Activated B cell treated with CpG ODN at 0.5 μM for 24 hours (primary cell): ENCODE measurements at regions not wholly inside any gene's neighbourhood (a gene's known extent, or its start where the extent isn't known, plus 50 kb on each side); places are given as distances from the start of the nearest gene placed in this dataset.

Experiments
- ATAC-seq: fragments of 200-7000 bp; cut with Tn5 transposase; one replicate; pipeline ENCODE4 v1.10.0; 2021; ENCODE audit warnings: low read depth, mild to moderate bottlenecking, moderate library complexity
- CTCF ChIA-PET: fragments of 350-600 bp; sonication (Branson Sonifier 250); formaldehyde crosslinking; loops from one replicate; lab custom pipeline; 2021; ENCODE audit warnings: antibody characterized with exemption; lab: Charles Lee
- POLR2A ChIA-PET: fragments of 350-600 bp; sonication (Branson Sonifier 250); formaldehyde crosslinking; loops from one replicate; lab custom pipeline; 2021; ENCODE audit warnings: antibody characterized with exemption; lab: Charles Lee
- DNase-seq: peaks from one replicate; pipeline ENCODE4 v3.0.0; 2022
- H3K27ac Mint-ChIP-seq: one replicate; pipeline ENCODE4 v1.8.0; 2020; ENCODE audit warnings: mixed read lengths
- H3K27me3 Mint-ChIP-seq: one replicate; pipeline ENCODE4 v1.8.0; 2021; ENCODE audit warnings: mixed read lengths
- H3K36me3 Mint-ChIP-seq: one replicate; pipeline ENCODE4 v1.8.0; 2021; ENCODE audit warnings: low read depth, mixed read lengths
- H3K4me1 Mint-ChIP-seq: one replicate; pipeline ENCODE4 v1.8.0; 2021; ENCODE audit warnings: mixed read lengths
- H3K4me3 Mint-ChIP-seq: one replicate; pipeline ENCODE4 v1.8.0; 2020; ENCODE audit warnings: mild to moderate bottlenecking, mixed read lengths
- H3K9me3 Mint-ChIP-seq: one replicate; pipeline ENCODE4 v1.8.0; 2020; ENCODE audit warnings: mixed read lengths
- CTCF ChIP-seq: fragments of 200-600 bp; IDR thresholded peaks from one replicate; pipeline ENCODE4 v1.8.0; 2022; ENCODE audit warnings: antibody characterized with exemption, mild to moderate bottlenecking
- intact Hi-C: fragments of 100-400 bp; cut with micrococcal nuclease; formaldehyde crosslinking; loops from one replicate; pipeline ENCODE4 v1.15.1; 2024

GRCh38 chr18:6649421-6650126 is 79.9 kb upstream of the ARHGAP28 start:
- DNase-seq (no peak), ATAC-seq (no peak)
- intact Hi-C loops, result no loop called here
- Mint-ChIP-seq H3K36me3 (no peaks in the 10 kb centered on the region), H3K4me3 (no peak overlapping the region), H3K4me1 (no peaks in the 10 kb centered on the region), H3K9me3 (no peaks in the 10 kb centered on the region), H3K27ac (no peak overlapping the region), H3K27me3 (no peaks in the 10 kb centered on the region)
- no peak for TF ChIP-seq CTCF
- POLR2A ChIA-PET, result no interaction called here
- CTCF ChIA-PET, result no interaction called here

DNA sequence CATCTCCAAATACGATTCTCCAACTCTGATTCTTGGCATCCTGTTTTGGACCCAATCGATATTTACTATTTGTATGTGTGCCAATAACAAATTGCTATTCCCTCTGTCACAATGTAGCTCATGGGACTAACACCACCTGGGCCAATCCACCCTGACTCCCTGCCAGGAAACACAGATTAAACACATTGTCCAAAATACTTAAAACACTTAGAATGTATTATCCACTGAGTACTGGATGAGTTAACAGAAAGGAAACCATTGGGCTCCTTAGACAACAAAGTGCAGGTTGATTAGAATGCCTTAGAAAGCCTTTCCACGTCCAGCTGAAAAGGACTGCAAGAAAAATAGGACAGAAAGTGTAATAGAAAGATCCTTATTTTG is 79.4 kb upstream of the ARHGAP28 start:
- intact Hi-C loops, result no loop called here
- TF ChIP-seq CTCF, result no peak
- no peaks in the 10 kb centered on the region for H3K9me3 Mint-ChIP-seq
- CTCF ChIA-PET, result no interaction called here
- POLR2A ChIA-PET, result no interaction called here
- no peak for ATAC-seq
- no peaks in the 10 kb centered on the region for H3K36me3 Mint-ChIP-seq
- no peak overlapping the region for H3K27ac Mint-ChIP-seq
- no peak for DNase-seq
- H3K4me1 Mint-ChIP-seq, result no peaks in the 10 kb centered on the region
- no peak overlapping the region for H3K4me3 Mint-ChIP-seq
- no peaks in the 10 kb centered on the region for H3K27me3 Mint-ChIP-seq

DNA sequence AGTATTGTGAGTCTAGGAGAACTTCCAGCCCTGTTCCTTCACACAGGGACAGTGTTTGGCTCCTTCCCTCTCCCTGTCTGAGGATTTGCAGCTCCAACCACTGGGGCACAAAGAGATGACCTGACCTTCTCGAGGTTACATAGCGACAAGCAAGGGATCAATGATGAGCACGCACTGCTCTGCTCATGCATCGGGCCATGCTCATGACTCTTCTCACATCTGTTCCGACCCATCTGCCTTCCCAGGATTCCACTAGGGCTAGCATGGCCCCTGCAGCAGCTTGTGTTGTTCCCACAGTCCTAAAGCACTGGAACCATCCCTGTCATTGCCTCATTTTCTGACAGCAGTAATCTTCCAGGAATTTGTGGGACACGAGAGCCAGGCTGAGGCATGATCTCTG is 78.8 kb upstream of the ARHGAP28 start:
- Mint-ChIP-seq H3K9me3 (no peaks in the 10 kb centered on the region), H3K27ac (no peak overlapping the region), H3K36me3 (no peaks in the 10 kb centered on the region), H3K4me1 (no peaks in the 10 kb centered on the region), H3K27me3 (no peaks in the 10 kb centered on the region), H3K4me3 (no peak overlapping the region)
- POLR2A ChIA-PET, result no interaction called here
- intact Hi-C loops, result no loop called here
- DNase-seq (no peak), ATAC-seq (no peak)
- CTCF ChIA-PET, result no interaction called here
- TF ChIP-seq CTCF, result no peak

DNA sequence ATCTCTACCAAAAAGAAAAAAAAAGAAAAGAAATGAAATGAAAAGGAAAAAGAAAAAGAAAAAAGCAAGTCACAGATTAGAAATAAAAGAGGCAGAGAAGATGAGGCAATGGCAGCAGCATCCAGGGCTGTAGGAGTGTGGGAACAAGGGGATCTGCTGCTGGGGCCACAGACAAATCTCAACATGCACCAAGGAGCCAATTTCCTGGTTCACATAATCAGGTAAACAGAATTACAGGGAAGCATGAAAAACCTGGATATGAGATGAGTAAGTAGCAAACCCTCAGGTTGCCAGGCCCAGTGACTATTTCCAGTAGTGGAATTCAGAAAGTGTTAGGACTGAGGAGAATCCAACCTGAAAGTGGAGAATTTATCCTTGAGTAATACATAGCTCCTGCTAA is 77.4 kb upstream of the ARHGAP28 start:
- CTCF ChIA-PET, result no interaction called here
- H3K4me3 Mint-ChIP-seq, result no peak overlapping the region
- intact Hi-C loops, result no loop called here

GRCh38 chr18:6653880-6654279 is 75.6 kb upstream of the ARHGAP28 start:
- H3K36me3 Mint-ChIP-seq, result no peaks in the 10 kb centered on the region

More for the DNA sequence above, 77.4 kb upstream of the ARHGAP28 start:
- H3K27ac Mint-ChIP-seq, result no peak overlapping the region
- H3K27me3 Mint-ChIP-seq, result no peaks in the 10 kb centered on the region
- TF ChIP-seq CTCF, result no peak
- no peaks in the 10 kb centered on the region for H3K36me3 Mint-ChIP-seq
- H3K9me3 Mint-ChIP-seq, result peaks cover 2% of the 10 kb centered on the region
- no peak for ATAC-seq
- DNase-seq, result no peak
- no peaks in the 10 kb centered on the region for H3K4me1 Mint-ChIP-seq
- POLR2A ChIA-PET, result no interaction called here

More at GRCh38 chr18:6653880-6654279, 75.6 kb upstream of the ARHGAP28 start:
- no peak overlapping the region for H3K27ac Mint-ChIP-seq
- CTCF ChIA-PET, result no interaction called here
- H3K27me3 Mint-ChIP-seq, result no peaks in the 10 kb centered on the region
- intact Hi-C loops, result no loop called here
- no peaks in the 10 kb centered on the region for H3K4me1 Mint-ChIP-seq
- POLR2A ChIA-PET, result no interaction called here
- peaks cover 2% of the 10 kb centered on the region for H3K9me3 Mint-ChIP-seq
- no peak for ATAC-seq
- no peak for TF ChIP-seq CTCF
- DNase-seq, result no peak
- no peak overlapping the region for H3K4me3 Mint-ChIP-seq
